ENCODE measurements at regions not wholly inside any gene's neighbourhood (a gene's known extent, or its start where the extent isn't known, plus 50 kb on each side); places are given as distances from the start of the nearest gene placed in this dataset.
A peak's percentile ranks its signal among the peaks of the same experiment; 100 is the strongest.

DNA sequence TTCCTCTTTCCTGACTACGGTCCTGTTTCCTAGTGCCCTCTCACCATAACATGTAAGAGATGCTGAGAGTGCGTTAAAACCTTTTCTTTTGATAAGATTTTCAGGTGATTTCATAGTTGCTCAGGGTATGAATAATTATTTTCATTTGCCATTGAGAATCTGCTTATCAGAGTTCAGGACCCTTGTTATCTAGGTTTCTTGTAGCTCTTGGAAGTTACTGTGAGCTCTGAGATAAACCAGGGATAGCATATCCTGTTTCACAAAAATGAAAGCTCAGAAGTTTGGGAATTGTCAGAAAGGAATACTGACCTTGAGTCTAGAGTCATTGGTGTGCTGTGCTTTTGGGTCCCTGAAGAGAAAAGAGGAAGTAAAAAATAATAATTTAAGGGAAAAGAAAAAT is 76.8 kb upstream of the PRKG1 start:
- no peak for TF ChIP-seq POLR2A (IDR thresholded peaks at IDR 0.05)
- H3K4me1 ChIP-seq = peaks cover 11% of the 10 kb centered on the region
- H3K27ac ChIP-seq = no peak overlapping the region
- no peaks in the 10 kb centered on the region for H3K27me3 ChIP-seq
- intact Hi-C loops (cut with DNase I) = no loop called here
- no peak overlapping the region for H3K4me3 ChIP-seq
- no peaks in the 10 kb centered on the region for H3K36me3 ChIP-seq
- no peaks in the 10 kb centered on the region for H3K9me3 ChIP-seq
- no peak for DNase-seq (ENCODE audit: extremely low spot score in 2 of 2)

DNA sequence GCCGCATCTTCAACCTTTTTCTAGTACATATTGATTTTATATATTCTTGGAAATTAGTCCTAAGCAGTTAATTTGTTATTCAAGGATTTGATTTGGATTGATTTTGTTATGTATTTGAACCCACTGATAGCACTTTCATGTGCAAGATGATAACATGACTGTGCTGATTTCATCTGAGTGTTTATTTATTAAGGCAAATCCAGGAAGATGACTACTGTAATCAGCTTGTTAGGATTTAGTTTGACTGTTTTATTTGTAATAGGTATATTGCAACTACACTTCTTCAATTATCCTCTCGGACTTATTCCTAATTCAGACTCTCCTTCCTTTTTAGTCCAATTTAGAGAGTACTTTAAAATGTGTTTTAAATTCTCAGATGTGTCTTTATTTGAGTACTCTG is 75.1 kb upstream of the PRKG1 start:
- no peaks in the 10 kb centered on the region for H3K4me1 ChIP-seq
- intact Hi-C loops (cut with DNase I) = no loop called here
- TF ChIP-seq, protein P1, sequence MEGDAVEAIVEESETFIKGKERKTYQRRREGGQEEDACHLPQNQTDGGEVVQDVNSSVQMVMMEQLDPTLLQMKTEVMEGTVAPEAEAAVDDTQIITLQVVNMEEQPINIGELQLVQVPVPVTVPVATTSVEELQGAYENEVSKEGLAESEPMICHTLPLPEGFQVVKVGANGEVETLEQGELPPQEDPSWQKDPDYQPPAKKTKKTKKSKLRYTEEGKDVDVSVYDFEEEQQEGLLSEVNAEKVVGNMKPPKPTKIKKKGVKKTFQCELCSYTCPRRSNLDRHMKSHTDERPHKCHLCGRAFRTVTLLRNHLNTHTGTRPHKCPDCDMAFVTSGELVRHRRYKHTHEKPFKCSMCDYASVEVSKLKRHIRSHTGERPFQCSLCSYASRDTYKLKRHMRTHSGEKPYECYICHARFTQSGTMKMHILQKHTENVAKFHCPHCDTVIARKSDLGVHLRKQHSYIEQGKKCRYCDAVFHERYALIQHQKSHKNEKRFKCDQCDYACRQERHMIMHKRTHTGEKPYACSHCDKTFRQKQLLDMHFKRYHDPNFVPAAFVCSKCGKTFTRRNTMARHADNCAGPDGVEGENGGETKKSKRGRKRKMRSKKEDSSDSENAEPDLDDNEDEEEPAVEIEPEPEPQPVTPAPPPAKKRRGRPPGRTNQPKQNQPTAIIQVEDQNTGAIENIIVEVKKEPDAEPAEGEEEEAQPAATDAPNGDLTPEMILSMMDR (IDR thresholded peaks at IDR 0.05) = no peak
- TF ChIP-seq POLR2AphosphoS5 (IDR thresholded peaks at IDR 0.05; ENCODE audit: insufficient read depth in 1 of 2, low read depth in 1 of 2) (no peak), POLR2A (IDR thresholded peaks at IDR 0.05) (no peak)
- no peaks in the 10 kb centered on the region for H3K36me3 ChIP-seq
- no peak overlapping the region for H3K4me3 ChIP-seq
- no peak overlapping the region for H3K27ac ChIP-seq
- H3K9me3 ChIP-seq = no peaks in the 10 kb centered on the region
- no peak for DNase-seq (ENCODE audit: extremely low spot score in 2 of 2)
- H3K27me3 ChIP-seq = no peaks in the 10 kb centered on the region

DNA sequence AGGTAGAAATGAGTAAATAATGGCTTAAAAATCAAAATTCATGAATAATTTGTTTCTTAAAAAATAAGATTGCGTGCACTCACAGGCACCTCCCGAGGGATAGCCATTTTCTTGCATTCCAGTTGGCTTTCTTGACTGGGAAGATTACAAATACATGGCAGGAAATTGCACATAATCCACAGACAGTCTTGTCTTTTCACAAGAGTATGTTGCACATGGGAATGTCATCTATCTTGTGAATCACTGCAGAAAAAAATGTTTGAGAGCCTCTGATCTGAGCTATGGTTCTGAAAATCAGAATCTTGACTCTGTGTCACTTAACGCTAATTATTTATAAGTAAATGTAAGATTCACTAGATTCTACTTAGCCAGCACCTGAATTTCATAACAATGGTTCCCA is 74.1 kb upstream of the PRKG1 start:
- intact Hi-C loops (cut with DNase I) = loop anchor here (5.0 kb wide), 1 partner anchor 1002 kb away; no protein-coding TSS in a partner anchor
- Histone ChIP-seq H3K36me3 (no peaks in the 10 kb centered on the region), H3K27ac (no peak overlapping the region), H3K27me3 (no peaks in the 10 kb centered on the region), H3K9me3 (no peaks in the 10 kb centered on the region), H3K4me3 (no peak overlapping the region), H3K4me1 (no peaks in the 10 kb centered on the region)
- TF ChIP-seq, protein P1 (IDR thresholded peaks at IDR 0.05) = no peak
- TF ChIP-seq POLR2A (IDR thresholded peaks at IDR 0.05) = no peak
- no peak for TF ChIP-seq POLR2AphosphoS5 (IDR thresholded peaks at IDR 0.05; ENCODE audit: insufficient read depth in 1 of 2, low read depth in 1 of 2)
- no peak for DNase-seq (ENCODE audit: extremely low spot score in 2 of 2)

DNA sequence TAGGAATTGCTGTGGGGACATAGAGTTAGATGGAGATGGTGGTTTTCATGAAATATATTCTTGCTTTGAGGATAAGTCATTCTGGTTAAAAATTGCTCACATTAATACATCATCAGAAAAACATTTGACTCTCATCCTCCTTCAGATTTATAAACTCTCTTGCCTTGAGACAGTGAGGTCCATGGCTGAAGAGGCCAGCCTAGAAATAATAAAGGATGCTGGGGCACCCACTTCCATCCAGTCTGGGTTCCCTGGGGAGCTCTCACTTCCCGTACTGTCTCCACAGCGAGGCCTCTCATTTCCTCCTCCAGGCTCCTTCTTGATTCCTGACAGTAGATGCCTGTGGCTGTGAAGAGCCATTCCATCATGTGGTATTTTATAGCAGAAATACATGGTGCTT is 73.3 kb upstream of the PRKG1 start:
- no peaks in the 10 kb centered on the region for H3K4me1 ChIP-seq
- intact Hi-C loops (cut with DNase I) = loop anchor here (5.0 kb wide), 1 partner anchor 1001 kb away; no protein-coding TSS in a partner anchor
- TF ChIP-seq, protein P1 (IDR thresholded peaks at IDR 0.05) = no peak
- TF ChIP-seq POLR2A (IDR thresholded peaks at IDR 0.05) (no peak), POLR2AphosphoS5 (IDR thresholded peaks at IDR 0.05; ENCODE audit: insufficient read depth in 1 of 2, low read depth in 1 of 2) (no peak)
- DNase-seq (ENCODE audit: extremely low spot score in 2 of 2) = no peak
- no peak overlapping the region for H3K27ac ChIP-seq
- H3K9me3 ChIP-seq = no peaks in the 10 kb centered on the region
- H3K27me3 ChIP-seq = no peaks in the 10 kb centered on the region
- H3K4me3 ChIP-seq = no peak overlapping the region
- H3K36me3 ChIP-seq = no peaks in the 10 kb centered on the region

DNA sequence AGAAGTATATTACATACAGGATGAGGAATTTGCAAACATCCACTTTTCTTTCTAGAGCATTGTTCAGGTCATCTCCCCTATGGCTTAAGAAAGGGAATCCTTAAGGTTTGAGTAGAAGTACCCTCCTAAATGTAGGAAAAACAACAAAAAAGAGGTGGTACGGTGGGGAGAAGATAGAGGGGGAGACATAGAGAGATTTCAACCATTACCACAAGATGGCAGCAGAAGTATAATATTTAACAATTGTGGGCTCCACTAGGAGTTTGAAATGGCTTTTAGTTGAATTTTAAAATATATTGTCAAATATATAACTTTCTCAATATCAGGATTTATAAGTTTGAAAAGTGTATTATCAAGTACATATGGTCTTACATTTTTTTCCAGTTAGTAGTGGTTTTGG is 72.7 kb upstream of the PRKG1 start:
- H3K36me3 ChIP-seq = no peaks in the 10 kb centered on the region
- no peak for TF ChIP-seq POLR2A (IDR thresholded peaks at IDR 0.05)
- TF ChIP-seq, protein P1 (IDR thresholded peaks at IDR 0.05) = peak in 2 of 3 experiments; percentile 52 to 57
- TF ChIP-seq POLR2AphosphoS5 (IDR thresholded peaks at IDR 0.05; ENCODE audit: insufficient read depth in 1 of 2, low read depth in 1 of 2) = no peak
- H3K4me1 ChIP-seq = no peaks in the 10 kb centered on the region
- no peaks in the 10 kb centered on the region for H3K27me3 ChIP-seq
- H3K4me3 ChIP-seq = no peak overlapping the region
- intact Hi-C loops (cut with DNase I) = loop anchor here (5.0 kb wide), 1 partner anchor 1001 kb away; no protein-coding TSS in a partner anchor
- no peak for DNase-seq (ENCODE audit: extremely low spot score in 2 of 2)
- no peaks in the 10 kb centered on the region for H3K9me3 ChIP-seq
- H3K27ac ChIP-seq = no peak overlapping the region

All from vagina (tissue), 2 donors.